ENCODE measurements at regions not wholly inside any gene's neighbourhood (a gene's known extent, or its start where the extent isn't known, plus 50 kb on each side); places are given as distances from the start of the nearest gene placed in this dataset.
"Not testable (repeated sequence)": the region's sequence is repeated elsewhere in the genome, so short reads cannot be mapped to it uniquely, and the experiment has no call there.

- ChIA-PET POLR2A (ENCODE audit: low non-redundant PET) (no interaction called here), CTCF (no interaction called here)
- TF ChIP-seq CTCF (conservative IDR thresholded peaks at IDR 0.05; ENCODE audit: low read depth) = no peak
- no peak for DNase-seq (ENCODE audit: low spot score)
- H3K27ac ChIP-seq = no peak overlapping the region
Measured at GRCh38 chr11:16598906-16599305, 139.5 kb upstream of the C11orf58 start.

- no peak for DNase-seq (ENCODE audit: low spot score)
- ChIA-PET POLR2A (ENCODE audit: low non-redundant PET) (no interaction called here), CTCF (interaction anchor here (0.6 kb wide), 1 partner anchor 10 kb away, joined by 3 read pairs; no protein-coding TSS in a partner anchor)
- no peak overlapping the region for H3K27ac ChIP-seq
- TF ChIP-seq CTCF (conservative IDR thresholded peaks at IDR 0.05; ENCODE audit: low read depth) = no peak
Measured at GRCh38 chr11:16598032-16598431, 140.4 kb upstream of the C11orf58 start.

GRCh38 chr11:16596231-16596630 lies 142.2 kb upstream of the C11orf58 start:
- no peak for DNase-seq (ENCODE audit: low spot score)
- CTCF ChIA-PET = no interaction called here
- POLR2A ChIA-PET (ENCODE audit: low non-redundant PET) = no interaction called here
- no peak overlapping the region for H3K27ac ChIP-seq
- no peak for TF ChIP-seq CTCF (conservative IDR thresholded peaks at IDR 0.05; ENCODE audit: low read depth)

- no peak overlapping the region for H3K27ac ChIP-seq
- TF ChIP-seq CTCF (conservative IDR thresholded peaks at IDR 0.05; ENCODE audit: low read depth) = no peak
- no peak for DNase-seq (ENCODE audit: low spot score)
- CTCF ChIA-PET = no interaction called here
- POLR2A ChIA-PET (ENCODE audit: low non-redundant PET) = no interaction called here
Measured at GRCh38 chr11:16591157-16591556, 147.3 kb upstream of the C11orf58 start.

- CTCF ChIA-PET = interaction anchor here (0.6 kb wide), 2 partner anchors 10 to 1293 kb away, joined by 3 read pairs; no protein-coding TSS in a partner anchor
- POLR2A ChIA-PET (ENCODE audit: low non-redundant PET) = no interaction called here
- DNase-seq (ENCODE audit: low spot score) = no peak
- H3K27ac ChIP-seq = no peak overlapping the region
- TF ChIP-seq CTCF (conservative IDR thresholded peaks at IDR 0.05; ENCODE audit: low read depth) = no peak
Measured at GRCh38 chr11:16587670-16588069, 150.8 kb upstream of the C11orf58 start.

- no peak overlapping the region for H3K27ac ChIP-seq
- ChIA-PET CTCF (no interaction called here), POLR2A (ENCODE audit: low non-redundant PET) (no interaction called here)
- TF ChIP-seq CTCF (conservative IDR thresholded peaks at IDR 0.05; ENCODE audit: low read depth) = no peak
- DNase-seq (ENCODE audit: low spot score) = no peak
Measured at GRCh38 chr11:16584569-16584968, 153.9 kb upstream of the C11orf58 start.

GRCh38 chr11:16581078-16581477 lies 157.4 kb upstream of the C11orf58 start:
- CTCF ChIA-PET; H3K27ac ChIP-seq; POLR2A ChIA-PET (ENCODE audit: low non-redundant PET); DNase-seq (ENCODE audit: low spot score): not testable (repeated sequence)

All from RWPE1 (cell line).